ENCODE measurements at regions not wholly inside any gene's neighbourhood (a gene's known extent, or its start where the extent isn't known, plus 50 kb on each side); places are given as distances from the start of the nearest gene placed in this dataset.

DNA sequence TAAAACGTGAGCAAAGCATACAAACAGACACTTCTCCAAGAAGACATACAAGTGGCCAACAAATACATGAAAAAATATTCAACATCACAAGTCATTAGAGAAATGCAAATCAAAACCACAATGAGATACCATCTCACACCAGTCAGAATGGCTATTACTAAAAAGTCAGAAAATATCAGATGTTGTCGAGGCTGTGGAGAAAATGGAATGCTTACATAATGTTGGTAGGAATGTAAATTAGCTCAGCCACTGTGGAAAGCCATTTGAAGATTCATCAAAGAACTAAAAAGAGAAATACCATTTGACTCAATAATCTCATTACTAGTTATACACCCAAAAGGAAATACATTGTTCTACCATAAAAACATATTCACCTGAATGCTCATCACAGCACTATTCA, 825.7 kb downstream of the SUCLG1 start:
- TF ChIP-seq EZH2 (IDR thresholded peaks at IDR 0.05) (no peak), POLR2AphosphoS5 (IDR thresholded peaks at IDR 0.05; ENCODE audit: borderline replicate concordance, low read depth, low read length) (no peak), FOXP2 (optimal IDR thresholded peaks at IDR 0.05; ENCODE audit: control extremely low read depth, extremely low read length, insufficient read depth) (no peak)

Data from SK-N-MC (cell line).